Hematopoietic multipotent progenitor cell treated with erythropoietin and hydrocortisone succinate and interleukin-3 and kit ligand, for 17 days (in vitro differentiated cells): ENCODE measurements at regions not wholly inside any gene's neighbourhood (a gene's known extent, or its start where the extent isn't known, plus 50 kb on each side); places are given as distances from the start of the nearest gene placed in this dataset.
"Not testable (repeated sequence)": the region's sequence is repeated elsewhere in the genome, so short reads cannot be mapped to it uniquely, and the experiment has no call there.

Experiments used
- DNase-seq: peaks from one replicate; pipeline ENCODE4 v3.0.0-alpha.2; 2015; ENCODE audit warnings: low spot score

GRCh38 chr21:33121715-33122475 is 52.0 kb downstream of the OLIG1 start:
- DNase-seq: peak; percentile 29

DNA sequence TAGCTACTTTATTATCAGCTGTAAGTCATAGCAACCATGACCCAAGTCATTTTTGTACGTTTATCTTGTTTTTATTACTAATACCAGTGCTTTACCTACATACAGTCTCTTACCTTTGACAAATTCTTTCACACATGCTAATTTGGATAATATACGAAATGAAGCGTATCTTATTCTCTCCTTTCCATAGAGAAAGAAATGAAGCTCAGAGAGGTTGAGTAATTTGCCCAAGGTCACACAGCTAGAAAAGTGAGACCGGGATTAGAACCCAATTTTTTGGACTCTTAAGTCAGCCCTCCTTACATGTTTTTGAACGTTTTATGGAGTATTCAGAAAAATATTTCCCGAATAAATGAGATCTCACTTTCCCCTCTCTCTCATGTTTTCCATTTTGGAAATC is 52.6 kb downstream of the OLIG1 start:
- DNase-seq: no peak

GRCh38 chr21:33123374-33124123 is 53.6 kb downstream of the OLIG1 start:
- no peak for DNase-seq

- no peak for DNase-seq
Measured at GRCh38 chr21:33124889-33125288, 54.9 kb downstream of the OLIG1 start.

DNA sequence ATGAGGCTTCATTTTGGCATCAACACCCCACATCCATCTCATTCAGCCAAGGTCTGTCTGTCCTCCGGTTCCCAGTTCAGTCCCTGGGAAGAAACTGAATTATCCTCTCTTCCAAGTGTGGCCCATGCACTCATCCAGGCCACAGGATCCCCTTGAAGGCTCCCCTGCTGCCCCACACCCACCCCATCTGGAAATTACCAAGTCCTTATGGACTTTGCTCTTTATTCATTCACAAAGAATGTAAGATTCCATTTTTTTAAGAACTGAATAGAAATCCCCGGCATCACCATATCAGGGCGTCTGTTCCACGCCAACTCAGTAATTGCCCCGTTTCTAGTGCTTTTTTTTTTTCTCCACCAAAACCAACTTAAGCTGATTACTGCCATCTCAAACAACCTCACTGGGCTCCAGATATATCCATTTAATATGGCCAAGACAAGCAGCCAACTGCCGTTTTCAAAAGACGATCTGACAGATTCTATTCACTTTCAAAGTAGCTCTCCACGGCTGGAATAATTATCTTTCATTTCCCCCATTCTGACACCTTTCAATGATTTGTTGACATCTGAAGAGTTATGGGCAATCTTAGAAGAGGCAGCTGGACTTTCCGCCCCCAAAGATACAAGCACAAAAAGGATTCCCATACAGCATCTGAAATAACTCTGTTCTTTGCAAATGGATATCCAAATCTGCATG is 55.9 kb downstream of the OLIG1 start:
- no peak for DNase-seq

GRCh38 chr21:33126569-33126968 is 56.6 kb downstream of the OLIG1 start:
- DNase-seq: no peak

GRCh38 chr21:33127154-33127867 is 57.4 kb downstream of the OLIG1 start:
- DNase-seq: peak; percentile 86

- no peak for DNase-seq
Measured at GRCh38 chr21:33127868-33128242, 57.9 kb downstream of the OLIG1 start.

GRCh38 chr21:33128538-33128937 is 58.6 kb downstream of the OLIG1 start:
- DNase-seq: no peak

- DNase-seq: no peak
Measured at GRCh38 chr21:33132054-33132453, 62.1 kb downstream of the OLIG1 start.

- no peak for DNase-seq
Measured at GRCh38 chr21:33133892-33134291, 64.0 kb downstream of the OLIG1 start.

- no peak for DNase-seq
Measured at GRCh38 chr21:33135925-33136324, 66.0 kb downstream of the OLIG1 start.

GRCh38 chr21:33136847-33137502 is 67.0 kb downstream of the OLIG1 start:
- DNase-seq: peak; percentile 9

DNA sequence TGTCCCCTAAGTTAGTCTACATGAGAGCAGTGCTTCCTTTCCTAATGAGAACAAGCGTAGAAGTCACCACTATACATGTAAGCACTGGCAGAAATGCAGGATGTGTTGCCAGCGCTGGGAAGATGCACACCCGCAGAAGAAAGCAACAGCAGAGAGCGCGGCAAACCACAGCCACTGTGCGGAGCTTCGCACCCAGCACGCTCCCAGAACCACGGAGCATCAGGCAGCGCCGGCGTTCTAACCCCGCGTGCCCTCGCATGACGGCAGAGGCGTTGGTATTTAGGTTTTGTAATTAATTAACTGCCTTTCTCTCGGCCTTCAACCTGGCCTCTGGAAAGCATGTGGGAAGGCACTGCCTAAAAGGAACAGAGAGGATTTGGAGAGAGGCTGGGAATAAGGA is 69.1 kb downstream of the OLIG1 start:
- DNase-seq: no peak

DNA sequence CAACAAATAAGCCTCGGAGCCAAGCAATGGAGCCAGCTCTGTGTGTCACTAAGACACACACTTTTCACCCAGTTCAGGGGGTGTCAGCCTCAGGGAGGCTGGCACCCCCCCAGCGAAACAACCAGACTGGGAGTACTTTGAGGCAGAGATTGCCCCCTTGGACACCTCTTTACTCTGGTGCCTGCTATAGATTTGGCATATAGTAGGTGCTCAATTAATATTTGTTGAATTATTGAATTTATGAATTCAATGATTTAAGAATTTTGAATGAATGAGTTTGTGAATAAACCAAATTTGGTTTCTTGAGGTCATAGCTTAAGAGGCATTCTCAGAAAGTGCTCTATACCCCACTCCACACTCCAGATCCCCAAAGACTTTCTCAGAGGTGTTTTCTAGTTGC is 70.3 kb downstream of the OLIG1 start:
- no peak for DNase-seq

DNA sequence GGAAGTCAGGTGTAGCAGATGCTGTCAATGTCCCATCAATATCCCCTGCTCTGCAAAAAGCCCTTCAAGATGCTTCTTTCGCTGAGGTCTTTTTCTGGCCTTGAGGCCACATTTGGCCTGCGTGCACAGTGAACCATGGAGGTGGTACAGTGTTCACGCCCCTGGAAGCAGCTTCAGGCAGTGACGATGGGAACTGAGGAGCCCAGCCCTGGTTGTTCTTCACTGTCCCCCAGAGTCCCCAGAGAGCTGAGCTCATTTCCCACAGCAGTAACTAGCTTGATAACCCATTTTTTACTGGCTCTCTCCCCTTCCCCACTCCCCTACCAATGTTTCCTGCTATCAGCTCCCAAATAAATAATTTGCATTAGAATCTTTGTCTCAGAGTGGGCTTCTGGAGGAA is 76.5 kb downstream of the OLIG1 start:
- no peak for DNase-seq

GRCh38 chr21:33149181-33149580 is 79.2 kb downstream of the OLIG1 start:
- DNase-seq: no peak

DNA sequence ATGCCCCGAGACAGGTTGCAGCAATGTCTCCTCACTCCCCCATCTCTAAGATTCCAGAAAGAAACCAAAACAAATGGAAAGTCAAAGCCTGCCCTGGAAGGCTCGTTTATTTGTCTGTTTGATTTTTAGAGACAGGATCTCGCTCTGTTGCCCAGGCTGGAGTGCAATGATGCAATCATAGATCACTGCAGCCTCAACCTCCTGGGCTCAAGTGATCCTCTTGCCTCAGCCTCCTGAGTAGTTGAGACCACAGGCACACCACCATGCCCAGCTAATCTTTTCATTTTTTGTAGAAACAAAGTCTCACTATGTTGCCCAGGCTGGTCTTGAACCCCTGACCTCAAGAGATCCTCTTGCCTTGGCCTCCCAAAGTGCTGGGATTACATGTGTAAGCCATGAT is 78.8 kb upstream of the IFNAR2 start:
- DNase-seq: not testable (repeated sequence)

DNA sequence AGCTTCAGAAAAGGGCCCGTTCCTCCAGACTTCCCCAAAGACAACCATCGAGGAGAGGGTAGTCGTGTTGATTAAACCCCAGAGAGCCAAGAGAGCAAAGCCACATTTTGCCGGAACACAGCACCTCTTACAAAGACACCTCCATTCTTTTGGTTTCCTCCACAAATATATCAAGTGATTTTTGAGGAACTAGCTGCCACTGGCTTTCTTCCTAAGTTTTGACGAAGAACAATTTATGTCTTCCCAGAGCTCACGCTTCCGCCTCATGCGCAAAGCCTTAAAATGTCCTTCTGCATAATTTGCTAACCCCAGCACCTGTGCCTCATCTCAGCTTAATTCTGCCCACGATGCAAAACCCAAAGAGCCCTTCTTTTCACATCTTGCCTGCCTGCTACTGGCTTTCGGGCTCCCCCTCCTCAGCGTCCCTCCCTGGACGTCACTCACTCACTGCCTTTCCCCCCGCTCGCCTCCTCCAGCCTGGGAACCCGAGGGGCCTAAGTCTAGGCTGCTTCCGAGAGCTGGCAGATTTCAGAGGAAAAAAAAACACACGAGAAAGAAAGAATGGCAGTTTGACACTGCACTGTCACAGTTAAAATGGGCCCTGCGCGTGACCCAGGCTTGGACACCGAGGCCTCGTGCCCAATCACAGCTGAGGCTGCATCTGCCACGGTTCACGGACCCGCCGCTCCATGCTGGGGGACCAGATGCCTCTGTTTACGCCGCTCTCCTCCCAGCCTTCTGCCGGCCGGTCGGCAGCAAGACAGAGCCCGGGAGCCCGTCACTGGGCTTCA is 77.6 kb upstream of the IFNAR2 start:
- DNase-seq: no peak

DNA sequence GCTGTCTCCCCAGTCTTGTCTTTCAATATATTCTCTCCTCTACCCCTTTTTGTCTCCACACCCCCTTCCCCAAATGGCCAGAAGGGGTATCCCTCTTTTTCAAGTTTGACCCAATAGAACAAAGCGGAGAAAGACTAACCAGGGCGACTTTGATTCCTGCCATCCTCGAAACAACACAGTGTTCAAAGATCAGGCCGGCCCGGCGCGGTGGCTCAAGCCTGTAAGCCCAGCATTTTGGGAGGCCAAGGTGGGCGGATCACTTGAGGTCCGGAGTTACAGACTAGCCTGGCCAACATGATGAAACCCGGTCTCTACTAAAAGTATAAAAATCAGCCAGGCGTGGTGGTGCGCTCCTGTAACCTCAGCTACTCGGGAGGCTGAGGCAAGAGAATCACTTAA is 77.0 kb upstream of the IFNAR2 start:
- no peak for DNase-seq

DNA sequence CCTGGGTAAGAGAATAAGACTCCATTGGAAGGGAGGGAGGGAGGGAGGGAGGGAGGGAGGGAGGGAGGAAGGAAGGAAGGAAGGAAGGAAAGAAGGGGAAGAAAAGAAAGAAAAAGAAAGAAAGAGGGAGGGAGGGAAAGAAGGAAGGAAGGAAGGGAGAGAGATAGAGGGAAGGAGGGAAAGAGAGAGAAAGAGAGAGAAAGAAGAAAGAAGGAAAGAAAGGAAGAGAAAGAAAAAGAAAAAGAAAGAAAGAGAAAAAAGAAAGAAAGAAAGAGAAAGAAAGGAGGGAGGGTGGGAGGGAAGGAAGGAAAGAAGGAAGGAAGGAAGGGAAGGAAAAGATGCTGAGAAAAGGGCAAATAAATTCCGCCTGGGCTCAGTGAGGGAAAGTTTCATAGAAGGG is 74.7 kb upstream of the IFNAR2 start:
- DNase-seq: no peak
